Calu3 (cell line): ENCODE measurements at regions not wholly inside any gene's neighbourhood (a gene's known extent, or its start where the extent isn't known, plus 50 kb on each side); places are given as distances from the start of the nearest gene placed in this dataset.

ENCODE experiments used
- BruUV-seq: library from RNA; stranded (reverse); fragments of 400-500 nt; replicated peaks from 2 replicates; lab custom pipeline; 2021; lab: Mats Ljungman, UMichigan
- CTCF ChIA-PET: fragments of 300-600 bp; sonication (Branson Sonifier 250); formaldehyde crosslinking; loops from one replicate; lab custom pipeline; 2022; ENCODE audit warnings: antibody characterized with exemption; lab: Charles Lee
- DNase-seq: peaks from one replicate; pipeline ENCODE4 v3.0.0; 2022
- H3K27ac Mint-ChIP-seq: one replicate; pipeline ENCODE4 v1.8.0; 2022; ENCODE audit warnings: mixed read lengths; ENCODE audit not compliant: unreplicated experiment
- H3K27me3 Mint-ChIP-seq: one replicate; pipeline ENCODE4 v1.8.0; 2022; ENCODE audit warnings: mixed read lengths; ENCODE audit not compliant: unreplicated experiment
- H3K36me3 Mint-ChIP-seq: one replicate; pipeline ENCODE4 v1.8.0; 2022; ENCODE audit warnings: mild to moderate bottlenecking, moderate library complexity, mixed read lengths; ENCODE audit not compliant: insufficient read depth, unreplicated experiment
- H3K4me1 Mint-ChIP-seq: one replicate; pipeline ENCODE4 v1.8.0; 2022; ENCODE audit warnings: mild to moderate bottlenecking, low read depth, mixed read lengths; ENCODE audit not compliant: unreplicated experiment
- H3K4me3 Mint-ChIP-seq: one replicate; pipeline ENCODE4 v1.8.0; 2022; ENCODE audit warnings: mild to moderate bottlenecking, low read depth, moderate library complexity, mixed read lengths; ENCODE audit not compliant: unreplicated experiment
- H3K9me3 Mint-ChIP-seq: one replicate; pipeline ENCODE4 v1.8.0; 2022; ENCODE audit warnings: low read depth, mixed read lengths; ENCODE audit not compliant: unreplicated experiment
- CTCF ChIP-seq: fragments of 200-600 bp; IDR thresholded peaks from one replicate; pipeline ENCODE4 v1.8.0; 2022; ENCODE audit warnings: antibody characterized with exemption; ENCODE audit not compliant: unreplicated experiment
- intact Hi-C: fragments of 100-400 bp; cut with micrococcal nuclease; formaldehyde crosslinking; loops from one replicate; pipeline ENCODE4 v1.10.0; 2022; ENCODE audit not compliant: unreplicated experiment

GRCh38 chr6:30804333-30804732 lies 60.0 kb upstream of the IER3 start:
- CTCF ChIA-PET = interaction anchor here (1.3 kb wide), 1 partner anchor 8 kb away, joined by 3 read pairs; no protein-coding TSS in a partner anchor
- Mint-ChIP-seq H3K4me1 (no peaks in the 10 kb centered on the region), H3K27ac (no peak overlapping the region), H3K27me3 (no peaks in the 10 kb centered on the region), H3K36me3 (peaks cover 4% of the 10 kb centered on the region), H3K9me3 (no peaks in the 10 kb centered on the region), H3K4me3 (no peak overlapping the region)
- intact Hi-C loops = no loop called here
- TF ChIP-seq CTCF = no peak
- no peak for DNase-seq
- BruUV-seq = no TSS peak

- Mint-ChIP-seq H3K27ac (no peak overlapping the region), H3K27me3 (no peaks in the 10 kb centered on the region), H3K4me1 (no peaks in the 10 kb centered on the region), H3K9me3 (no peaks in the 10 kb centered on the region), H3K4me3 (no peak overlapping the region), H3K36me3 (peaks cover 4% of the 10 kb centered on the region)
- intact Hi-C loops = no loop called here
- BruUV-seq = no TSS peak
- CTCF ChIA-PET = interaction anchor here (0.5 to 1.0 kb wide), 3 partner anchors 21 to 124 kb away, joined by 3 to 8 read pairs (median 3); no protein-coding TSS in a partner anchor
- DNase-seq = no peak
- TF ChIP-seq CTCF = no peak
These were observed 58.4 kb upstream of the IER3 start for GRCh38 chr6:30802731-30803130.

GRCh38 chr6:30801950-30802349 lies 57.6 kb upstream of the IER3 start:
- Mint-ChIP-seq H3K27ac (no peak overlapping the region), H3K27me3 (no peaks in the 10 kb centered on the region), H3K9me3 (no peaks in the 10 kb centered on the region), H3K4me1 (no peaks in the 10 kb centered on the region), H3K36me3 (no peaks in the 10 kb centered on the region), H3K4me3 (no peak overlapping the region)
- intact Hi-C loops = no loop called here
- no peak for DNase-seq
- CTCF ChIA-PET = no interaction called here
- no TSS peak for BruUV-seq
- no peak for TF ChIP-seq CTCF

GRCh38 chr6:30800871-30801270 lies 56.5 kb upstream of the IER3 start:
- CTCF ChIA-PET = no interaction called here
- Mint-ChIP-seq H3K27ac (no peak overlapping the region), H3K4me3 (no peak overlapping the region), H3K4me1 (no peaks in the 10 kb centered on the region), H3K9me3 (no peaks in the 10 kb centered on the region), H3K27me3 (no peaks in the 10 kb centered on the region), H3K36me3 (no peaks in the 10 kb centered on the region)
- TF ChIP-seq CTCF = no peak
- intact Hi-C loops = no loop called here
- BruUV-seq = no TSS peak
- DNase-seq = no peak
